HCT116 (cell line): ENCODE measurements at regions not wholly inside any gene's neighbourhood (a gene's known extent, or its start where the extent isn't known, plus 50 kb on each side); places are given as distances from the start of the nearest gene placed in this dataset.

Experiments
- ATAC-seq: fragments of 200-7000 bp; cut with Tn5 transposase; 2 replicates; pipeline ENCODE4 v1.9.1; 2020; ENCODE audit warnings: mild to moderate bottlenecking, moderate library complexity
- BruUV-seq: library from RNA; stranded (reverse); fragments of 400-500 nt; replicated peaks from 2 replicates; lab custom pipeline; 2021; lab: Mats Ljungman, UMichigan
- CTCF ChIA-PET: fragments of 300-600 bp; sonication (Branson Sonifier 250); formaldehyde crosslinking; loops from one replicate; lab custom pipeline; 2021; ENCODE audit warnings: antibody characterized with exemption; lab: Charles Lee
- POLR2A ChIA-PET: fragments of 300-600, 350-600 bp; sonication (Branson Sonifier 250); formaldehyde crosslinking; loops from one replicate; lab custom pipeline; 2021; ENCODE audit warnings: antibody characterized with exemption; lab: Charles Lee
- RAD21 ChIA-PET, 2 experiments: fragments of 300-600 bp; sonication (Branson Sonifier 250); formaldehyde crosslinking; loops; one replicate each; lab custom pipeline; 2023; ENCODE audit warnings: low total read pairs in 2 of 2; ENCODE audit not compliant: uncharacterized antibody in 2 of 2, unreplicated experiment in 2 of 2, low non-redundant PET in 1 of 2; lab: Charles Lee
- DNase-seq: peaks from one replicate; pipeline ENCODE4 v3.0.0-alpha.2; 2010; ENCODE audit warnings: low read depth, low spot score
- H2AFZ ChIP-seq: fragments of 200-600 bp; shearing (Covaris generic), sonication (generic); 2 replicates; pipeline ENCODE4 v1.6.1; 2017; ENCODE audit warnings: low read depth, mixed run types, mixed read lengths, antibody characterized with exemption, low read length; ENCODE audit not compliant: poor library complexity, severe bottlenecking
- H3K27ac ChIP-seq: 2 replicates; pipeline ENCODE4 v1.5.1; 2012; ENCODE audit warnings: low read depth, low read length
- H3K27me3 ChIP-seq: fragments of 200-600 bp; sonication (generic); 2 replicates; pipeline ENCODE4 v1.6.1; 2016; ENCODE audit warnings: mixed run types, low read length, mixed read lengths; ENCODE audit not compliant: insufficient read depth
- H3K36me3 ChIP-seq, 2 experiments: fragments of 200-500 bp in 1 of 2; fragments of 200-600 bp in 1 of 2; sonication (Bioruptor generic) in 1 of 2; sonication (generic) in 1 of 2; 2 replicates each; pipeline versions ENCODE4 v1.5.1 to v1.6.1; 2014 to 2016; ENCODE audit warnings: low read length in 2 of 2, inconsistent platforms in 1 of 2, mixed read lengths in 1 of 2, mixed run types in 1 of 2; ENCODE audit not compliant: insufficient read depth in 2 of 2, control insufficient read depth in 1 of 2
- H3K4me1 ChIP-seq, 2 experiments: fragments of 200-600 bp in 1 of 2; sonication (generic) in 1 of 2; 2 replicates each; pipeline versions ENCODE4 v1.5.1 to v1.6.1; 2012 to 2017; ENCODE audit warnings: low read length in 2 of 2, inconsistent platforms in 1 of 2, mild to moderate bottlenecking in 1 of 2, mixed read lengths in 1 of 2, mixed run types in 1 of 2, moderate library complexity in 1 of 2; ENCODE audit not compliant: insufficient read depth in 2 of 2, control insufficient read depth in 1 of 2
- H3K4me2 ChIP-seq: fragments of 200-600 bp; sonication (generic); 2 replicates; pipeline ENCODE4 v1.6.1; 2017; ENCODE audit warnings: mixed run types, low read length, mixed read lengths
- H3K4me3 ChIP-seq, 2 experiments: fragments of 200-600 bp in 1 of 2; sonication (generic) in 1 of 2; replicated peaks in 1 of 2; 2 replicates each; pipeline ENCODE4 v1.5.1; 2011 to 2016; ENCODE audit warnings: low read length in 2 of 2, control low read depth in 1 of 2, low read depth in 1 of 2, mild to moderate bottlenecking in 1 of 2, mixed read lengths in 1 of 2, mixed run types in 1 of 2
- H3K79me2 ChIP-seq: fragments of 200-600 bp; sonication (generic); 2 replicates; pipeline ENCODE4 v1.6.1; 2017; ENCODE audit warnings: mild to moderate bottlenecking, mixed run types, low read length, moderate library complexity, mixed read lengths; ENCODE audit not compliant: insufficient read depth
- H3K9ac ChIP-seq: fragments of 200-600 bp; sonication (generic); 2 replicates; pipeline ENCODE4 v1.6.1; 2016; ENCODE audit warnings: low read length, mixed read lengths
- H3K9me2 ChIP-seq: fragments of 200-600 bp; sonication (generic), shearing (Covaris generic); 2 replicates; pipeline ENCODE4 v1.6.1; 2017; ENCODE audit warnings: mixed run types, mild to moderate bottlenecking, moderate library complexity; ENCODE audit not compliant: insufficient read depth
- H3K9me3 ChIP-seq, 2 experiments: fragments of 200-500 bp in 1 of 2; fragments of 200-600 bp in 1 of 2; sonication (Bioruptor generic) in 1 of 2; sonication (generic) in 1 of 2; 2 replicates each; pipeline ENCODE4 v1.6.1; 2014 to 2017; ENCODE audit warnings: low read length in 2 of 2, mixed read lengths in 2 of 2, inconsistent platforms in 1 of 2, low read depth in 1 of 2, mild to moderate bottlenecking in 1 of 2, mixed run types in 1 of 2, moderate library complexity in 1 of 2; ENCODE audit not compliant: control insufficient read depth in 1 of 2, insufficient read depth in 1 of 2
- H4K20me1 ChIP-seq: fragments of 200-600 bp; sonication (generic), shearing (Covaris generic); 2 replicates; pipeline ENCODE4 v1.6.1; 2017; ENCODE audit warnings: mixed run types, mild to moderate bottlenecking, moderate library complexity; ENCODE audit not compliant: insufficient read depth
- CEBPB ChIP-seq: IDR thresholded peaks from 2 replicates; pipeline ENCODE4 v1.6.1; 2012; ENCODE audit warnings: low read depth
- EGR1 ChIP-seq: IDR thresholded peaks from 2 replicates; pipeline ENCODE4 v1.6.1; 2012; ENCODE audit warnings: low read depth
- ELF1 ChIP-seq: IDR thresholded peaks from 2 replicates; pipeline ENCODE4 v1.6.1; 2012; ENCODE audit warnings: low read depth, borderline replicate concordance
- EZH2phosphoT487 ChIP-seq: fragments of 200-600 bp; IDR thresholded peaks from 2 replicates; pipeline ENCODE4 v1.6.1; 2018; ENCODE audit warnings: antibody characterized with exemption, borderline replicate concordance
- FOSL1 ChIP-seq: IDR thresholded peaks from 2 replicates; pipeline ENCODE4 v1.6.1; 2012; ENCODE audit warnings: low read depth
- JUND ChIP-seq: IDR thresholded peaks from 2 replicates; pipeline ENCODE4 v1.6.1; 2012
- POLR2A ChIP-seq: IDR thresholded peaks from 2 replicates; pipeline ENCODE4 v1.7.0; 2011; ENCODE audit warnings: borderline replicate concordance; ENCODE audit not compliant: insufficient read depth, insufficient read length; ENCODE audit errors: extremely low read depth
- RAD21 ChIP-seq: IDR thresholded peaks from 2 replicates; pipeline ENCODE4 v1.6.1; 2012; ENCODE audit warnings: low read depth, mild to moderate bottlenecking
- SP1 ChIP-seq: IDR thresholded peaks from 2 replicates; pipeline ENCODE4 v1.6.1; 2012; ENCODE audit warnings: low read depth
- TCF7L2 ChIP-seq: IDR thresholded peaks from 2 replicates; pipeline ENCODE4 v1.7.0; 2011; ENCODE audit warnings: borderline replicate concordance, inconsistent platforms; ENCODE audit not compliant: insufficient read depth, insufficient read length; ENCODE audit errors: extremely low read depth
- YY1 ChIP-seq: IDR thresholded peaks from 2 replicates; pipeline ENCODE4 v1.6.1; 2011; ENCODE audit warnings: low read length, low read depth, moderate library complexity, mild to moderate bottlenecking; ENCODE audit not compliant: insufficient replicate concordance; ENCODE audit errors: extremely low read depth
- ZBTB33 ChIP-seq: IDR thresholded peaks from 2 replicates; pipeline ENCODE4 v1.6.1; 2011; ENCODE audit warnings: mild to moderate bottlenecking, low read length, moderate library complexity; ENCODE audit not compliant: insufficient replicate concordance; ENCODE audit errors: extremely low read depth
- ZFX ChIP-seq: fragments of 450-650 bp; IDR thresholded peaks from 2 replicates; pipeline ENCODE4 v1.6.1; 2017
- ZNF274 ChIP-seq: fragments of 200-500 bp; sonication (Bioruptor generic); IDR thresholded peaks from 2 replicates; pipeline ENCODE4 v1.6.1; 2014; ENCODE audit warnings: mild to moderate bottlenecking, low read depth, low read length, inconsistent platforms
- intact Hi-C: fragments of 100-400 bp; cut with micrococcal nuclease; formaldehyde crosslinking; loops from 2 replicates; pipeline ENCODE4 v1.10.0; 2022
- TF ChIP-seq, protein P1 (sequence below): IDR thresholded peaks from 2 replicates; pipeline ENCODE4 v1.6.1; 2012
- TF ChIP-seq, protein P2 (sequence below): IDR thresholded peaks from 2 replicates; pipeline ENCODE4 v1.6.1; 2012

DNA sequence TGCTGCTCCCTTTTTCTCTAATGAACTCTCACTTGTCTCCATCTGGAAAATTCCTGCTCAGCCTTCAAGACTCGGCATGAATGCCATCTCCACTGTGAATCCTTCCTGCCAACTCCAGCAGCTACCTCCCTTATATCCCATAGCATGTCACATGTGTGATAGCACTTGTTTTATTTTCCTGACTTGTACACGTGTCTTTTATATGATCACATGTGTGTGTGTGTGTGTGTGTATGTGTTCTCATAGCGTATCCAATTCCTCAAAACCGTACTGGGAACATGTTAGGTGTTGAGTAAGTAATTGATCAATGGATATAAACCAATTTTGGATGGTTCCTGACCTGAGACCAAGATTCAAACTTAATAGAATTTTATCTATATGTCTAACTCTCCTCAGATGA lies 1107.7 kb downstream of the GALC start:
- intact Hi-C loops: no loop called here
- RAD21 ChIA-PET: no interaction called here
- DNase-seq (no peak), ATAC-seq (no peak)
- no peaks in the 10 kb centered on the region for H3K4me1 ChIP-seq
- H3K36me3 ChIP-seq: no peaks in the 10 kb centered on the region
- CTCF ChIA-PET: no interaction called here
- H3K27me3 ChIP-seq: no peaks in the 10 kb centered on the region
- H3K9me2 ChIP-seq: no peaks in the 10 kb centered on the region
- peaks cover 7 to 32% of the 10 kb centered on the region in 2 experiments; a peak in 3 of 4 replicates for H3K9me3 ChIP-seq
- no peaks in the 10 kb centered on the region for H4K20me1 ChIP-seq
- H3K79me2 ChIP-seq: no peaks in the 10 kb centered on the region
- TF ChIP-seq, protein P1, sequence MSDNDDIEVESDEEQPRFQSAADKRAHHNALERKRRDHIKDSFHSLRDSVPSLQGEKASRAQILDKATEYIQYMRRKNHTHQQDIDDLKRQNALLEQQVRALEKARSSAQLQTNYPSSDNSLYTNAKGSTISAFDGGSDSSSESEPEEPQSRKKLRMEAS: no peak
- TF ChIP-seq YY1: no peak
- TF ChIP-seq SP1: no peak
- TF ChIP-seq ZFX: no peak
- no peak overlapping the region for H3K27ac ChIP-seq
- no peak overlapping the region for H2AFZ ChIP-seq
- no peak overlapping the region for H3K9ac ChIP-seq
- POLR2A ChIA-PET: no interaction called here
- no peak overlapping the region for H3K4me2 ChIP-seq
- BruUV-seq: no TSS peak
- no peak overlapping the region for H3K4me3 ChIP-seq

DNA sequence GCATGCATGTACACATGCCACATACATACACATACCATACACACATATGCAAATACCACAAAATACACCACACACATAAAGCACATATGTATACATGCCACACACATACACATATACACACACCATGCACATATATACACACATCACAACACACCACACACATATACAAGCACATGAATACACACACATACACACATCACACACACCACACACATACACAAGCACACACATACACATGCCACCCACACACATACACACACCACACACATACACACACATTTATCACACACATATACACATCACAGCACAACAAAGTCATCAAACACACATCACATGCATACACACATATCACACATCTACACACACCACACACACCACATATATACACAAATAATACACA lies 1108.5 kb downstream of the GALC start:
- intact Hi-C loops: no loop called here
- H3K36me3 ChIP-seq: no peaks in the 10 kb centered on the region
- H3K4me2 ChIP-seq: no peak overlapping the region
- no peaks in the 10 kb centered on the region for H4K20me1 ChIP-seq
- BruUV-seq: no TSS peak
- H3K79me2 ChIP-seq: no peaks in the 10 kb centered on the region
- H3K27me3 ChIP-seq: no peaks in the 10 kb centered on the region
- no peaks in the 10 kb centered on the region for H3K4me1 ChIP-seq
- H2AFZ ChIP-seq: no peak overlapping the region
- no peaks in the 10 kb centered on the region for H3K9me2 ChIP-seq
- ChIA-PET POLR2A (no interaction called here), RAD21 (no interaction called here)
- no peak for DNase-seq
- TF ChIP-seq EZH2phosphoT487: no peak
- no peak for TF ChIP-seq JUND
- no peak for TF ChIP-seq FOSL1
- no peak for TF ChIP-seq TCF7L2
- no peak for TF ChIP-seq RAD21
- no peak for TF ChIP-seq ZBTB33
- TF ChIP-seq POLR2A: no peak
- TF ChIP-seq SP1: no peak
- no peak for TF ChIP-seq ELF1
- no peak for TF ChIP-seq ZNF274
- TF ChIP-seq CEBPB: no peak
- TF ChIP-seq EGR1: no peak
- TF ChIP-seq, protein P2, sequence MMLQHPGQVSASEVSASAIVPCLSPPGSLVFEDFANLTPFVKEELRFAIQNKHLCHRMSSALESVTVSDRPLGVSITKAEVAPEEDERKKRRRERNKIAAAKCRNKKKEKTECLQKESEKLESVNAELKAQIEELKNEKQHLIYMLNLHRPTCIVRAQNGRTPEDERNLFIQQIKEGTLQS: no peak
- no peak for TF ChIP-seq ZFX
- TF ChIP-seq, all 23 proteins: peak for 0
- CTCF ChIA-PET: no interaction called here
- no peak for ATAC-seq
- Histone ChIP-seq H3K9ac (no peak overlapping the region), H3K9me3 (peaks cover 7 to 26% of the 10 kb centered on the region in 2 experiments; a peak in 3 of 4 replicates), H3K27ac (no peak overlapping the region), H3K4me3 (no peak overlapping the region)
